ENCODE measurements at regions not wholly inside any gene's neighbourhood (a gene's known extent, or its start where the extent isn't known, plus 50 kb on each side); places are given as distances from the start of the nearest gene placed in this dataset.
"Not testable (repeated sequence)": the region's sequence is repeated elsewhere in the genome, so short reads cannot be mapped to it uniquely, and the experiment has no call there.

- not testable (repeated sequence) for H3K4me3 ChIP-seq (ENCODE audit: severe bottlenecking); H3K36me3 ChIP-seq (ENCODE audit: low read depth); H3K27ac ChIP-seq (ENCODE audit: poor library complexity, severe bottlenecking); DNase-seq (ENCODE audit: low spot score); H3K4me1 ChIP-seq (ENCODE audit: insufficient read depth, poor library complexity, severe bottlenecking); ATAC-seq (ENCODE audit: low read depth); H3K9me3 ChIP-seq (ENCODE audit: severe bottlenecking); H3K27me3 ChIP-seq (ENCODE audit: insufficient read depth, poor library complexity, severe bottlenecking)
These were observed 552.7 kb downstream of the PRIM2 start for GRCh38 chr6:57870083-57870482.

- ATAC-seq (ENCODE audit: low read depth), result not testable (repeated sequence)
These were observed 556.0 kb downstream of the PRIM2 start for GRCh38 chr6:57873424-57873823.

GRCh38 chr6:57876659-57877058 lies 559.2 kb downstream of the PRIM2 start:
- not testable (repeated sequence) for H3K4me1 ChIP-seq (ENCODE audit: insufficient read depth, poor library complexity, severe bottlenecking); H3K27ac ChIP-seq (ENCODE audit: poor library complexity, severe bottlenecking); DNase-seq (ENCODE audit: low spot score); ATAC-seq (ENCODE audit: low read depth); H3K9me3 ChIP-seq (ENCODE audit: severe bottlenecking); H3K4me3 ChIP-seq (ENCODE audit: severe bottlenecking); H3K27me3 ChIP-seq (ENCODE audit: insufficient read depth, poor library complexity, severe bottlenecking); H3K36me3 ChIP-seq (ENCODE audit: low read depth)

More at GRCh38 chr6:57873424-57873823, 556.0 kb downstream of the PRIM2 start:
- not testable (repeated sequence) for H3K36me3 ChIP-seq (ENCODE audit: low read depth); H3K9me3 ChIP-seq (ENCODE audit: severe bottlenecking); H3K4me1 ChIP-seq (ENCODE audit: insufficient read depth, poor library complexity, severe bottlenecking); H3K27ac ChIP-seq (ENCODE audit: poor library complexity, severe bottlenecking); H3K4me3 ChIP-seq (ENCODE audit: severe bottlenecking); H3K27me3 ChIP-seq (ENCODE audit: insufficient read depth, poor library complexity, severe bottlenecking); DNase-seq (ENCODE audit: low spot score)

GRCh38 chr6:57877729-57878128 lies 560.3 kb downstream of the PRIM2 start:
- not testable (repeated sequence) for H3K27me3 ChIP-seq (ENCODE audit: insufficient read depth, poor library complexity, severe bottlenecking); H3K36me3 ChIP-seq (ENCODE audit: low read depth); DNase-seq (ENCODE audit: low spot score); H3K4me3 ChIP-seq (ENCODE audit: severe bottlenecking); H3K27ac ChIP-seq (ENCODE audit: poor library complexity, severe bottlenecking); H3K4me1 ChIP-seq (ENCODE audit: insufficient read depth, poor library complexity, severe bottlenecking); ATAC-seq (ENCODE audit: low read depth); H3K9me3 ChIP-seq (ENCODE audit: severe bottlenecking)

- H3K9me3 ChIP-seq (ENCODE audit: severe bottlenecking); H3K4me3 ChIP-seq (ENCODE audit: severe bottlenecking); H3K36me3 ChIP-seq (ENCODE audit: low read depth); H3K27me3 ChIP-seq (ENCODE audit: insufficient read depth, poor library complexity, severe bottlenecking); ATAC-seq (ENCODE audit: low read depth); H3K4me1 ChIP-seq (ENCODE audit: insufficient read depth, poor library complexity, severe bottlenecking); DNase-seq (ENCODE audit: low spot score); H3K27ac ChIP-seq (ENCODE audit: poor library complexity, severe bottlenecking): not testable (repeated sequence)
These were observed 561.4 kb downstream of the PRIM2 start for GRCh38 chr6:57878792-57879191.

GRCh38 chr6:57898850-57899249 lies 581.4 kb downstream of the PRIM2 start:
- not testable (repeated sequence) for DNase-seq (ENCODE audit: low spot score); H3K4me1 ChIP-seq (ENCODE audit: insufficient read depth, poor library complexity, severe bottlenecking); H3K4me3 ChIP-seq (ENCODE audit: severe bottlenecking); H3K36me3 ChIP-seq (ENCODE audit: low read depth); H3K27me3 ChIP-seq (ENCODE audit: insufficient read depth, poor library complexity, severe bottlenecking); H3K27ac ChIP-seq (ENCODE audit: poor library complexity, severe bottlenecking); ATAC-seq (ENCODE audit: low read depth); H3K9me3 ChIP-seq (ENCODE audit: severe bottlenecking)

GRCh38 chr6:57900687-57901399 lies 583.4 kb downstream of the PRIM2 start:
- not testable (repeated sequence) for H3K9me3 ChIP-seq (ENCODE audit: severe bottlenecking); H3K4me3 ChIP-seq (ENCODE audit: severe bottlenecking); H3K27ac ChIP-seq (ENCODE audit: poor library complexity, severe bottlenecking); ATAC-seq (ENCODE audit: low read depth); H3K27me3 ChIP-seq (ENCODE audit: insufficient read depth, poor library complexity, severe bottlenecking); DNase-seq (ENCODE audit: low spot score); H3K36me3 ChIP-seq (ENCODE audit: low read depth); H3K4me1 ChIP-seq (ENCODE audit: insufficient read depth, poor library complexity, severe bottlenecking)

- not testable (repeated sequence) for DNase-seq (ENCODE audit: low spot score); H3K27ac ChIP-seq (ENCODE audit: poor library complexity, severe bottlenecking); H3K9me3 ChIP-seq (ENCODE audit: severe bottlenecking); ATAC-seq (ENCODE audit: low read depth); H3K4me1 ChIP-seq (ENCODE audit: insufficient read depth, poor library complexity, severe bottlenecking); H3K27me3 ChIP-seq (ENCODE audit: insufficient read depth, poor library complexity, severe bottlenecking); H3K4me3 ChIP-seq (ENCODE audit: severe bottlenecking); H3K36me3 ChIP-seq (ENCODE audit: low read depth)
These were observed 584.0 kb downstream of the PRIM2 start for GRCh38 chr6:57901445-57901844.

- DNase-seq (ENCODE audit: low spot score); H3K4me1 ChIP-seq (ENCODE audit: insufficient read depth, poor library complexity, severe bottlenecking); H3K9me3 ChIP-seq (ENCODE audit: severe bottlenecking); H3K27ac ChIP-seq (ENCODE audit: poor library complexity, severe bottlenecking); H3K27me3 ChIP-seq (ENCODE audit: insufficient read depth, poor library complexity, severe bottlenecking); H3K4me3 ChIP-seq (ENCODE audit: severe bottlenecking); ATAC-seq (ENCODE audit: low read depth); H3K36me3 ChIP-seq (ENCODE audit: low read depth): not testable (repeated sequence)
These were observed 586.9 kb downstream of the PRIM2 start for GRCh38 chr6:57904356-57904755.

GRCh38 chr6:57915300-57915699 lies 597.9 kb downstream of the PRIM2 start:
- not testable (repeated sequence) for H3K4me3 ChIP-seq (ENCODE audit: severe bottlenecking); H3K9me3 ChIP-seq (ENCODE audit: severe bottlenecking); H3K27ac ChIP-seq (ENCODE audit: poor library complexity, severe bottlenecking); DNase-seq (ENCODE audit: low spot score); H3K27me3 ChIP-seq (ENCODE audit: insufficient read depth, poor library complexity, severe bottlenecking); ATAC-seq (ENCODE audit: low read depth); H3K4me1 ChIP-seq (ENCODE audit: insufficient read depth, poor library complexity, severe bottlenecking); H3K36me3 ChIP-seq (ENCODE audit: low read depth)

GRCh38 chr6:57942966-57943365 lies 625.5 kb downstream of the PRIM2 start:
- H3K27ac ChIP-seq (ENCODE audit: poor library complexity, severe bottlenecking); H3K4me3 ChIP-seq (ENCODE audit: severe bottlenecking); DNase-seq (ENCODE audit: low spot score); H3K9me3 ChIP-seq (ENCODE audit: severe bottlenecking); ATAC-seq (ENCODE audit: low read depth); H3K27me3 ChIP-seq (ENCODE audit: insufficient read depth, poor library complexity, severe bottlenecking); H3K4me1 ChIP-seq (ENCODE audit: insufficient read depth, poor library complexity, severe bottlenecking); H3K36me3 ChIP-seq (ENCODE audit: low read depth): not testable (repeated sequence)

Measured in RWPE2 (cell line).